ENCODE measurements at regions not wholly inside any gene's neighbourhood (a gene's known extent, or its start where the extent isn't known, plus 50 kb on each side); places are given as distances from the start of the nearest gene placed in this dataset.

DNA sequence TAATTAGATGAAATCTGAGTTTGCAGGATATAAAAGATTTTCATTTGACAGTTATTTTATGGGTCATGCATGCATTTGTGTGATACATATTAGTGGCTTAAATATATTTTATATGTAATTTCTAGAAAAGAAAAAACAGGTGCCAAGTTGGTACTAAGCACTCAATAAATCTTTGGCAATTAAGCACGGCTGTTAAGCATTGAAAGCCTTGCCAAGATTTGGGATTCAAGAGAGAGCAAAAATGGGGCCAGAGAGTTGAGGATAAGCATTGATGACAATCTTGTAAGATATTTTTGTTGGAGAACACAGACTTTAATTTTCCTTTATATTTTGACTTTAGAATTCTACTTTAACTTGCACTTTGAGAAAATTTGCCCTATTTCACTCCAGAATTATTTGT, 249.8 kb upstream of the MAD2L1 start:
- FAIRE-seq: no peak
- DNase-seq (ENCODE audit: low read depth, low spot score): no peak
- H3K79me2 ChIP-seq (ENCODE audit: control insufficient read depth, insufficient read depth, low read length): no peaks in the 10 kb centered on the region
- no peaks in the 10 kb centered on the region for H3K9me3 ChIP-seq (ENCODE audit: control insufficient read depth, low read depth, low read length)
- no peak overlapping the region for H3K4me2 ChIP-seq (ENCODE audit: control insufficient read depth, extremely low read depth, insufficient read depth, low read depth, low read length)
- no peak overlapping the region for H3K4me3 ChIP-seq (ENCODE audit: control insufficient read depth in 2 of 3, extremely low read depth in 1 of 3, insufficient read depth in 2 of 3, low read depth in 1 of 3, low read length in 3 of 3)
- H3K36me3 ChIP-seq (ENCODE audit: control insufficient read depth in 2 of 2, extremely low read depth in 1 of 2, insufficient read depth in 2 of 2, low read length in 2 of 2): no peaks in the 10 kb centered on the region
- no peaks in the 10 kb centered on the region for H4K20me1 ChIP-seq (ENCODE audit: control insufficient read depth, extremely low read depth, insufficient read depth, low read length)
- H3K27me3 ChIP-seq (ENCODE audit: control insufficient read depth, extremely low read depth, insufficient read depth, low read length): no peaks in the 10 kb centered on the region
- no peak for TF ChIP-seq EZH2 (IDR thresholded peaks at IDR 0.05; ENCODE audit: low read length)
- TF ChIP-seq, protein P1, sequence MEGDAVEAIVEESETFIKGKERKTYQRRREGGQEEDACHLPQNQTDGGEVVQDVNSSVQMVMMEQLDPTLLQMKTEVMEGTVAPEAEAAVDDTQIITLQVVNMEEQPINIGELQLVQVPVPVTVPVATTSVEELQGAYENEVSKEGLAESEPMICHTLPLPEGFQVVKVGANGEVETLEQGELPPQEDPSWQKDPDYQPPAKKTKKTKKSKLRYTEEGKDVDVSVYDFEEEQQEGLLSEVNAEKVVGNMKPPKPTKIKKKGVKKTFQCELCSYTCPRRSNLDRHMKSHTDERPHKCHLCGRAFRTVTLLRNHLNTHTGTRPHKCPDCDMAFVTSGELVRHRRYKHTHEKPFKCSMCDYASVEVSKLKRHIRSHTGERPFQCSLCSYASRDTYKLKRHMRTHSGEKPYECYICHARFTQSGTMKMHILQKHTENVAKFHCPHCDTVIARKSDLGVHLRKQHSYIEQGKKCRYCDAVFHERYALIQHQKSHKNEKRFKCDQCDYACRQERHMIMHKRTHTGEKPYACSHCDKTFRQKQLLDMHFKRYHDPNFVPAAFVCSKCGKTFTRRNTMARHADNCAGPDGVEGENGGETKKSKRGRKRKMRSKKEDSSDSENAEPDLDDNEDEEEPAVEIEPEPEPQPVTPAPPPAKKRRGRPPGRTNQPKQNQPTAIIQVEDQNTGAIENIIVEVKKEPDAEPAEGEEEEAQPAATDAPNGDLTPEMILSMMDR (optimal IDR thresholded peaks at IDR 0.05 in 1 of 3, IDR thresholded peaks at IDR 0.05 in 1 of 3, conservative IDR thresholded peaks at IDR 0.05 in 1 of 3; ENCODE audit: extremely low read depth in 1 of 3, insufficient read depth in 2 of 3, low read length in 3 of 3): no peak
- H3K9me1 ChIP-seq (ENCODE audit: control insufficient read depth, extremely low read depth, insufficient read depth, low read length): no peaks in the 10 kb centered on the region
- dilution Hi-C loops (cut with MboI; ENCODE audit: extremely low pct_ligation_motif_present, low sequenced_read_pairs): no loop called here
- H3K27ac ChIP-seq (ENCODE audit: control insufficient read depth, insufficient read depth, low read length): no peak overlapping the region
- no peaks in the 10 kb centered on the region for H3K4me1 ChIP-seq (ENCODE audit: control insufficient read depth, extremely low read depth, insufficient read depth, low read length)
- no peak overlapping the region for H2AFZ ChIP-seq (ENCODE audit: control insufficient read depth, low read length)
- no peak overlapping the region for H3K9ac ChIP-seq (ENCODE audit: control insufficient read depth, extremely low read depth, insufficient read depth, low read length)

- H3K4me2 ChIP-seq (ENCODE audit: control insufficient read depth, extremely low read depth, insufficient read depth, low read depth, low read length): no peak overlapping the region
- no peak overlapping the region for H3K4me3 ChIP-seq (ENCODE audit: control insufficient read depth in 2 of 3, extremely low read depth in 1 of 3, insufficient read depth in 2 of 3, low read depth in 1 of 3, low read length in 3 of 3)
- no peaks in the 10 kb centered on the region for H4K20me1 ChIP-seq (ENCODE audit: control insufficient read depth, extremely low read depth, insufficient read depth, low read length)
- FAIRE-seq (no peak), DNase-seq (ENCODE audit: low read depth, low spot score) (no peak)
- no peaks in the 10 kb centered on the region for H3K27me3 ChIP-seq (ENCODE audit: control insufficient read depth, extremely low read depth, insufficient read depth, low read length)
- H3K79me2 ChIP-seq (ENCODE audit: control insufficient read depth, insufficient read depth, low read length): no peaks in the 10 kb centered on the region
- H2AFZ ChIP-seq (ENCODE audit: control insufficient read depth, low read length): no peak overlapping the region
- H3K4me1 ChIP-seq (ENCODE audit: control insufficient read depth, extremely low read depth, insufficient read depth, low read length): no peaks in the 10 kb centered on the region
- TF ChIP-seq, protein P1 (optimal IDR thresholded peaks at IDR 0.05 in 1 of 3, IDR thresholded peaks at IDR 0.05 in 1 of 3, conservative IDR thresholded peaks at IDR 0.05 in 1 of 3; ENCODE audit: extremely low read depth in 1 of 3, insufficient read depth in 2 of 3, low read length in 3 of 3): no peak
- no peak for TF ChIP-seq EZH2 (IDR thresholded peaks at IDR 0.05; ENCODE audit: low read length)
- H3K9ac ChIP-seq (ENCODE audit: control insufficient read depth, extremely low read depth, insufficient read depth, low read length): no peak overlapping the region
- H3K27ac ChIP-seq (ENCODE audit: control insufficient read depth, insufficient read depth, low read length): no peak overlapping the region
- no peaks in the 10 kb centered on the region for H3K9me1 ChIP-seq (ENCODE audit: control insufficient read depth, extremely low read depth, insufficient read depth, low read length)
- H3K36me3 ChIP-seq (ENCODE audit: control insufficient read depth in 2 of 2, extremely low read depth in 1 of 2, insufficient read depth in 2 of 2, low read length in 2 of 2): no peaks in the 10 kb centered on the region
- dilution Hi-C loops (cut with MboI; ENCODE audit: extremely low pct_ligation_motif_present, low sequenced_read_pairs): no loop called here
- H3K9me3 ChIP-seq (ENCODE audit: control insufficient read depth, low read depth, low read length): no peaks in the 10 kb centered on the region
Observed at GRCh38 chr4:120314969-120315368, 248.3 kb upstream of the MAD2L1 start.
